ENCODE measurements at regions not wholly inside any gene's neighbourhood (a gene's known extent, or its start where the extent isn't known, plus 50 kb on each side); places are given as distances from the start of the nearest gene placed in this dataset.

DNA sequence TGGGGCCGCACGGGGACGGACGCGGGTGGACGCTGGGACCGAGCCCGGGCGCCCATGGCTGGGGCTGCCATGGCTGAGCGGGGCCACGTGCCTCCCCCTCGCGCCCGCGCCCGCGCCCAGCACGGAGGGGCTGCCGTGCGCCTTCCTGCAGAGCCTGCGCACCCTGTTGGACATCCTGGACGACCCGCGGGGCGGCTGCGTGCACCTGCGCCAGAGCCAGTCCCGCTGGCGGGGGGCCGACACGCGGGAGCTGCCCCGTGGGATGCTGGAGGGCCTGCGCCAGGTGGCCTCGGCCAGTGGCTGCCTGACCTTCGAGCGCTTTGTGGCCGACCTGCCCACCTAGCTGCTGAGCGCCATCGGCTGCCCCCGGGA is 72.5 kb upstream of the KCTD7 start:
- Mint-ChIP-seq H3K4me1 (ENCODE audit: low read depth) (no peaks in the 10 kb centered on the region), H3K27me3 (no peaks in the 10 kb centered on the region), H3K4me3 (ENCODE audit: low read depth) (no peak overlapping the region), H3K27ac (no peak overlapping the region), H3K36me3 (ENCODE audit: insufficient read depth) (peaks cover 7% of the 10 kb centered on the region), H3K9me3 (ENCODE audit: low read depth) (no peaks in the 10 kb centered on the region)
- TF ChIP-seq, protein P1, sequence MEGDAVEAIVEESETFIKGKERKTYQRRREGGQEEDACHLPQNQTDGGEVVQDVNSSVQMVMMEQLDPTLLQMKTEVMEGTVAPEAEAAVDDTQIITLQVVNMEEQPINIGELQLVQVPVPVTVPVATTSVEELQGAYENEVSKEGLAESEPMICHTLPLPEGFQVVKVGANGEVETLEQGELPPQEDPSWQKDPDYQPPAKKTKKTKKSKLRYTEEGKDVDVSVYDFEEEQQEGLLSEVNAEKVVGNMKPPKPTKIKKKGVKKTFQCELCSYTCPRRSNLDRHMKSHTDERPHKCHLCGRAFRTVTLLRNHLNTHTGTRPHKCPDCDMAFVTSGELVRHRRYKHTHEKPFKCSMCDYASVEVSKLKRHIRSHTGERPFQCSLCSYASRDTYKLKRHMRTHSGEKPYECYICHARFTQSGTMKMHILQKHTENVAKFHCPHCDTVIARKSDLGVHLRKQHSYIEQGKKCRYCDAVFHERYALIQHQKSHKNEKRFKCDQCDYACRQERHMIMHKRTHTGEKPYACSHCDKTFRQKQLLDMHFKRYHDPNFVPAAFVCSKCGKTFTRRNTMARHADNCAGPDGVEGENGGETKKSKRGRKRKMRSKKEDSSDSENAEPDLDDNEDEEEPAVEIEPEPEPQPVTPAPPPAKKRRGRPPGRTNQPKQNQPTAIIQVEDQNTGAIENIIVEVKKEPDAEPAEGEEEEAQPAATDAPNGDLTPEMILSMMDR (IDR thresholded peaks at IDR 0.05; ENCODE audit: unreplicated experiment): no peak
- no peak for DNase-seq (ENCODE audit: low spot score, unreplicated experiment)

- Mint-ChIP-seq H3K36me3 (ENCODE audit: insufficient read depth) (peaks cover 6% of the 10 kb centered on the region), H3K4me3 (ENCODE audit: low read depth) (no peak overlapping the region), H3K27me3 (no peaks in the 10 kb centered on the region), H3K9me3 (ENCODE audit: low read depth) (no peaks in the 10 kb centered on the region), H3K27ac (no peak overlapping the region), H3K4me1 (ENCODE audit: low read depth) (no peaks in the 10 kb centered on the region)
- TF ChIP-seq, protein P1 (IDR thresholded peaks at IDR 0.05; ENCODE audit: unreplicated experiment): no peak
- no peak for DNase-seq (ENCODE audit: low spot score, unreplicated experiment)
Observed at GRCh38 chr7:66556549-66557213, 72.0 kb upstream of the KCTD7 start.

DNA sequence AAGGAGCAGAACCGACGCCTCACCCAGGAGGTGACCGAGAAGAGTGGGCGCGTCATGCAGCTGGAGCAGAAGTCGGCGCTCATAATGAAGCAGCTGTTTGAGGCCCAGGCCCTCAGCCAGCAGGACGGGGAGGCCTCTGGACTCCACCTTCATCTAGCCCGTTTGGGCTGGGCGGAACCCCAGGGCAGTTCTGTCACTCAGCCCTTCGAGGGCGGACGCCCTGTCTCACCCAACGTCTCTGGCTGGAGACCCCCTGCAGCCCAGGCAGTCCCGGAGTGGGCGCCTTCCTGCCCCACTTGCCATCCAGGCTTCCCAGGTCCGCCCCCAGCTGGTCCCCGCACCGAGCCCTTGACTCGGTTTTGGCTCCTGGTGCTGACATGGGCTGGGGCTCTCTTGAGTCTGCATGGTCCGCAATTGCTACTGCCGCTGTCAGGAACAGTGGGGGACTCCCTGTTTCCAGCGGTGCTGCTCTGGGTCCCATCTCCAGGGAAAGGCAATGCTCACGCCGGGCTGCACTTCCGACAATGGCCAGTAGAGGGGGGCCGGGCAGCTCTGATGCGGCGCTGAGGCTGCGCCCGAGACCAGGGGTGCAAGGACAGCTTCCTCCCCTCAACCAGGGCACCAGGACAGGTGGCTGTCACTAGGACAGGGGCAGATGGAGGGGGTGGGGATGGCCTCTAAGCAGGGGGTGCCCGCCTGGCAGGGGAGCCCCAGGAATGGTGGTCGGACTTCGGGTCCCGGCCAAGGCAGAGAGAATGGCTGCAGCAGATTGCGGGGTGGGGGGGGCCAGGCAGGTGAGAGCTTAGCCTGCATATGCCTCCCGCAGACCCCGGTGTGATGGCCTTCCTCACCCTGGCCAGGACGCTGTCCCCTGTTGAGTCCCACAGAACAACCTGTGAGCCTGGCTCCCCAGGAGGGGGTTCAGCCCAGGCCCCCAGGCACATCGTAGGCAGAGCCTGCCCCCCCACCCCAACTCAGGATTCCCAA is 71.2 kb upstream of the KCTD7 start:
- Mint-ChIP-seq H3K27ac (no peak overlapping the region), H3K4me1 (ENCODE audit: low read depth) (no peaks in the 10 kb centered on the region)

GRCh38 chr7:66558201-66558641 is 70.5 kb upstream of the KCTD7 start:
- H3K36me3 Mint-ChIP-seq (ENCODE audit: insufficient read depth): peaks cover 6% of the 10 kb centered on the region
- no peak for DNase-seq (ENCODE audit: low spot score, unreplicated experiment)
- H3K4me1 Mint-ChIP-seq (ENCODE audit: low read depth): no peaks in the 10 kb centered on the region
- H3K4me3 Mint-ChIP-seq (ENCODE audit: low read depth): no peak overlapping the region
- no peaks in the 10 kb centered on the region for H3K9me3 Mint-ChIP-seq (ENCODE audit: low read depth)
- TF ChIP-seq, protein P1 (IDR thresholded peaks at IDR 0.05; ENCODE audit: unreplicated experiment): no peak
- no peak overlapping the region for H3K27ac Mint-ChIP-seq
- H3K27me3 Mint-ChIP-seq: no peaks in the 10 kb centered on the region

More for the DNA sequence above, 71.2 kb upstream of the KCTD7 start:
- H3K36me3 Mint-ChIP-seq (ENCODE audit: insufficient read depth): peaks cover 6% of the 10 kb centered on the region
- H3K27me3 Mint-ChIP-seq: no peaks in the 10 kb centered on the region
- peak; percentile 70 for DNase-seq (ENCODE audit: low spot score, unreplicated experiment)
- no peak overlapping the region for H3K4me3 Mint-ChIP-seq (ENCODE audit: low read depth)
- no peaks in the 10 kb centered on the region for H3K9me3 Mint-ChIP-seq (ENCODE audit: low read depth)
- TF ChIP-seq, protein P1 (IDR thresholded peaks at IDR 0.05; ENCODE audit: unreplicated experiment): peak; percentile 87

DNA sequence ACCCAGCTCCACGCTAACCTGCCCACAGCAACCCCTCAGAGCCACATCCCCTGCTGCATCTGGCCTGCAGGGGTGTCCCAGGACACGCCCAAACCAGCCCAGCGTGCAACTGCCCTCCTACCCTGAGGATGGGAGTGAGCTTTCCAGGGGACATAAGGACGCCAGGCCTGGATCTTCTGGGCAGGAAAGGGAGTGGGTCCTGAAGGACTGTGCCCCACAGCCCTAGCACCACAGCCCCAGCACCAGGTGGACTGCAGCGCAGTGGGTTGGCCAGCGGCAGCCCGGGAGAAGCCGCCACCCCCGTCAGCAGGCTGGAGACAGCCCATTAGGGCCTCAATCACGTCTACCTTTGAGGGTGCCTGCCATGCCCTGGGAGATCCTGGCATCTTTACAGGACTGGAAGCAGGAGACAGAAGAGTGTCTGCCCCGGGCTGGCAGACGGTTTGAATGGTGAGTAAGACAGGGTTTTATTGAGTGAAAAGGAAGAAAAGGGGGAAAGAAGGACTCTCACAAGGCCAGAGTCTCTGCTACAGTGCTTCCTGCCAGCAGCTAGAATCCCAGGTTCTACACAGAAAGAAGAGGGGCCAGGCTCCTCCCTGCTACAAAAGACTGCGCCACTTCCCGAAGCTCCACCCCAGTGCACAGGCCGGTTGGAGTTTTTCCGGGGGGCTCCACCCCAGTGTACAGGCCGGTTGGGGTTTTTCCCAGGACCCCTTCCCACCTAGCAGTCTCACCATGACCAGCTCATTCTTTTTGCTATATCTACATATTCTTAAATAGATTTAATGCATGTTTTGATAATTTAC is 69.8 kb upstream of the KCTD7 start:
- H3K4me1 Mint-ChIP-seq (ENCODE audit: low read depth): no peaks in the 10 kb centered on the region
- H3K27me3 Mint-ChIP-seq: no peaks in the 10 kb centered on the region
- H3K27ac Mint-ChIP-seq: peak overlapping the region; percentile 2
- H3K4me3 Mint-ChIP-seq (ENCODE audit: low read depth): no peak overlapping the region
- TF ChIP-seq, protein P1 (IDR thresholded peaks at IDR 0.05; ENCODE audit: unreplicated experiment): no peak
- H3K36me3 Mint-ChIP-seq (ENCODE audit: insufficient read depth): peaks cover 7% of the 10 kb centered on the region
- no peak for DNase-seq (ENCODE audit: low spot score, unreplicated experiment)
- no peaks in the 10 kb centered on the region for H3K9me3 Mint-ChIP-seq (ENCODE audit: low read depth)

Measured in progenitor cell of endocrine pancreas (in vitro differentiated cells).